HL-60 (cell line): ENCODE measurements at regions not wholly inside any gene's neighbourhood (a gene's known extent, or its start where the extent isn't known, plus 50 kb on each side); places are given as distances from the start of the nearest gene placed in this dataset.

Experiments
- CTCF ChIP-seq: IDR thresholded peaks from one replicate; pipeline ENCODE4 v1.5.1; 2011; ENCODE audit warnings: low read length, control low read depth, inconsistent platforms; ENCODE audit not compliant: insufficient read depth
- GABPA ChIP-seq: IDR thresholded peaks from 2 replicates; pipeline ENCODE4 v1.6.1; 2012; ENCODE audit warnings: low read depth
- POLR2AphosphoS5 ChIP-seq: IDR thresholded peaks from 2 replicates; pipeline ENCODE4 v1.6.1; 2012; ENCODE audit warnings: low read depth
- REST ChIP-seq: IDR thresholded peaks from 2 replicates; pipeline ENCODE4 v1.6.1; 2012; ENCODE audit warnings: low read depth; ENCODE audit not compliant: insufficient replicate concordance
- SPI1 ChIP-seq: IDR thresholded peaks from 2 replicates; pipeline ENCODE4 v1.6.1; 2012; ENCODE audit warnings: low read depth, mild to moderate bottlenecking, borderline replicate concordance

GRCh38 chr9:17881371-17881770, 302.5 kb downstream of the SH3GL2 start:
- TF ChIP-seq CTCF (no peak), GABPA (no peak), POLR2AphosphoS5 (no peak), REST (no peak), SPI1 (no peak)
